Hematopoietic multipotent progenitor cell treated with erythropoietin and hydrocortisone succinate and interleukin-3 and kit ligand, for 8 days (in vitro differentiated cells): ENCODE measurements at regions not wholly inside any gene's neighbourhood (a gene's known extent, or its start where the extent isn't known, plus 50 kb on each side); places are given as distances from the start of the nearest gene placed in this dataset.

Experiments used
- DNase-seq: peaks from one replicate; pipeline ENCODE4 v3.0.0-alpha.2; 2015

- no peak for DNase-seq
Observed at GRCh38 chr14:101184104-101184455, 280.6 kb upstream of the RTL1 start.

- DNase-seq: no peak
Observed at GRCh38 chr14:101184572-101184971, 281.1 kb upstream of the RTL1 start.

GRCh38 chr14:101185073-101185835, 281.7 kb upstream of the RTL1 start:
- no peak for DNase-seq

- DNase-seq: no peak
Observed at GRCh38 chr14:101185946-101186345, 282.4 kb upstream of the RTL1 start.

- DNase-seq: no peak
Observed at GRCh38 chr14:101186544-101186943, 283.0 kb upstream of the RTL1 start.

- DNase-seq: no peak
Observed at GRCh38 chr14:101186992-101187815, 283.7 kb upstream of the RTL1 start.

GRCh38 chr14:101187816-101188570, 284.5 kb upstream of the RTL1 start:
- no peak for DNase-seq

- no peak for DNase-seq
Observed at GRCh38 chr14:101188571-101188915, 285.0 kb upstream of the RTL1 start.

GRCh38 chr14:101189266-101189665, 285.7 kb upstream of the RTL1 start:
- DNase-seq: no peak

- DNase-seq: no peak
Observed at GRCh38 chr14:101189962-101190560, 286.5 kb upstream of the RTL1 start.

- no peak for DNase-seq
Observed at GRCh38 chr14:101191101-101191720, 287.7 kb upstream of the RTL1 start.

- no peak for DNase-seq
Observed at GRCh38 chr14:101191721-101192660, 288.5 kb upstream of the RTL1 start.

- DNase-seq: no peak
Observed at GRCh38 chr14:101192661-101193000, 289.1 kb upstream of the RTL1 start.

GRCh38 chr14:101193106-101193844, 289.8 kb upstream of the RTL1 start:
- DNase-seq: no peak

- no peak for DNase-seq
Observed at GRCh38 chr14:101193845-101194372, 290.4 kb upstream of the RTL1 start.

GRCh38 chr14:101194373-101195308, 291.1 kb upstream of the RTL1 start:
- DNase-seq: no peak

- DNase-seq: no peak
Observed at GRCh38 chr14:101195309-101195901, 291.9 kb upstream of the RTL1 start.

- DNase-seq: no peak
Observed at GRCh38 chr14:101196051-101196712, 292.7 kb upstream of the RTL1 start.
